Endothelial cell of umbilical vein (primary cell): ENCODE measurements at regions not wholly inside any gene's neighbourhood (a gene's known extent, or its start where the extent isn't known, plus 50 kb on each side); places are given as distances from the start of the nearest gene placed in this dataset.

Experiments
- BruUV-seq: library from RNA; stranded (reverse); fragments of 400-500 nt; replicated peaks from 2 replicates; lab custom pipeline; 2021; lab: Mats Ljungman, UMichigan
- CTCF ChIA-PET: fragments of 300-600, 350-600 bp; sonication (Branson Sonifier 250); formaldehyde crosslinking; loops from one replicate; lab custom pipeline; 2021; ENCODE audit warnings: antibody characterized with exemption, inconsistent platforms; lab: Charles Lee
- POLR2A ChIA-PET: fragments of 300-600, 350-600 bp; sonication (Branson Sonifier 250); formaldehyde crosslinking; loops from one replicate; lab custom pipeline; 2021; ENCODE audit warnings: antibody characterized with exemption, inconsistent platforms; lab: Charles Lee
- DNase-seq: peaks from one replicate; pipeline ENCODE4 v3.0.0-alpha.2; 2011; ENCODE audit warnings: low read depth, low spot score
- FAIRE-seq: peaks from 2 replicates; lab custom pipeline; 2011; peaks lifted over from hg19 to GRCh38; lab: Jason Lieb, UNC
- H2AFZ ChIP-seq: 2 replicates; pipeline ENCODE4 v1.6.0; 2012; ENCODE audit warnings: low read depth, low read length, control low read depth, inconsistent platforms
- H3K27ac ChIP-seq: 2 replicates; pipeline ENCODE4 v1.5.1; 2011; ENCODE audit warnings: low read depth, mild to moderate bottlenecking, control low read depth, low read length, moderate library complexity; ENCODE audit not compliant: insufficient read depth
- H3K27me3 ChIP-seq, 2 experiments: 2 replicates each; pipeline versions ENCODE4 v1.6.0 to v1.6.1; 2011; ENCODE audit warnings: low read length in 2 of 2, mixed read lengths in 1 of 2; ENCODE audit not compliant: control insufficient read depth in 2 of 2, insufficient read depth in 2 of 2
- H3K36me3 ChIP-seq, 2 experiments: 2 replicates in 1 of 2; 3 replicates in 1 of 2; pipeline ENCODE4 v1.5.1; 2011; ENCODE audit warnings: low read length in 2 of 2, mild to moderate bottlenecking in 1 of 2, moderate library complexity in 1 of 2; ENCODE audit not compliant: control insufficient read depth in 2 of 2, insufficient read depth in 2 of 2; ENCODE audit errors: extremely low read depth in 1 of 2
- H3K4me1 ChIP-seq: 3 replicates; pipeline ENCODE4 v1.5.1; 2011; ENCODE audit warnings: mild to moderate bottlenecking, low read length; ENCODE audit not compliant: control insufficient read depth, insufficient read depth; ENCODE audit errors: extremely low read depth
- H3K4me2 ChIP-seq: 2 replicates; pipeline ENCODE4 v1.6.1; 2011; ENCODE audit warnings: low read length, control low read depth, mixed read lengths; ENCODE audit not compliant: insufficient read depth
- H3K4me3 ChIP-seq, 3 experiments: fragments of 200-600 bp in 1 of 3; sonication (generic), shearing (Covaris generic) in 1 of 3; replicated peaks in 1 of 3; 2 replicates each; pipeline ENCODE4 v1.5.1; 2011 to 2016; ENCODE audit warnings: control low read depth in 3 of 3, low read length in 3 of 3, mild to moderate bottlenecking in 2 of 3, inconsistent platforms in 1 of 3, low read depth in 1 of 3, moderate library complexity in 1 of 3; ENCODE audit not compliant: insufficient read depth in 1 of 3
- H3K79me2 ChIP-seq: 2 replicates; pipeline ENCODE4 v1.6.0; 2012; ENCODE audit warnings: low read length, inconsistent platforms; ENCODE audit not compliant: control insufficient read depth, insufficient read depth
- H3K9ac ChIP-seq: replicated peaks from 2 replicates; pipeline ENCODE3; 2011; ENCODE audit warnings: low read length, control low read depth; ENCODE audit not compliant: insufficient read depth; ENCODE audit errors: extremely low read depth
- H3K9me1 ChIP-seq: replicated peaks from 3 replicates; pipeline ENCODE4 v1.6.0; 2011; ENCODE audit warnings: mild to moderate bottlenecking, low read length; ENCODE audit not compliant: control insufficient read depth, insufficient read depth; ENCODE audit errors: extremely low read depth
- H3K9me3 ChIP-seq: replicated peaks from 2 replicates; pipeline ENCODE4 v1.5.1; 2012; ENCODE audit warnings: low read length, inconsistent platforms; ENCODE audit not compliant: control insufficient read depth, insufficient read depth
- H4K20me1 ChIP-seq: replicated peaks from 2 replicates; pipeline ENCODE3; 2011; ENCODE audit warnings: mild to moderate bottlenecking, low read length; ENCODE audit not compliant: control insufficient read depth, insufficient read depth; ENCODE audit errors: extremely low read depth
- EZH2 ChIP-seq: IDR thresholded peaks from 2 replicates; pipeline ENCODE4 v1.6.1; 2012; ENCODE audit warnings: borderline replicate concordance, low read depth, mild to moderate bottlenecking, moderate library complexity, low read length, inconsistent platforms; ENCODE audit not compliant: severe bottlenecking
- FOS ChIP-seq: IDR thresholded peaks from 2 replicates; pipeline ENCODE4 v1.6.1; 2011; ENCODE audit warnings: mild to moderate bottlenecking, low read length, moderate library complexity, borderline replicate concordance; ENCODE audit not compliant: insufficient read depth
- GATA2 ChIP-seq: IDR thresholded peaks from 2 replicates; pipeline ENCODE4 v1.7.0; 2011; ENCODE audit warnings: low read depth, mild to moderate bottlenecking, moderate library complexity, mixed read lengths, low read length; ENCODE audit not compliant: insufficient read length, insufficient read depth
- JUN ChIP-seq: IDR thresholded peaks from 2 replicates; pipeline ENCODE4 v1.6.1; 2011; ENCODE audit warnings: borderline replicate concordance, low read depth; ENCODE audit not compliant: insufficient read length, insufficient read depth
- MAX ChIP-seq: IDR thresholded peaks from 2 replicates; pipeline ENCODE4 v1.6.1; 2011; ENCODE audit not compliant: insufficient read depth, insufficient read length
- MYC ChIP-seq: IDR thresholded peaks from one replicate; pipeline ENCODE4 v1.6.1; 2011; ENCODE audit warnings: mild to moderate bottlenecking, low read depth, low read length
- POLR2A ChIP-seq: IDR thresholded peaks from 2 replicates; pipeline ENCODE4 v1.6.1; 2012; ENCODE audit warnings: low read depth, mild to moderate bottlenecking, control low read depth, low read length
- POLR2AphosphoS5 ChIP-seq: IDR thresholded peaks from 2 replicates; pipeline ENCODE4 v1.6.1; 2012; ENCODE audit warnings: low read depth, mild to moderate bottlenecking, control low read depth, low read length, moderate library complexity; ENCODE audit not compliant: insufficient read depth
- dilution Hi-C: fragments of 300-500 bp; cut with MboI; formaldehyde crosslinking; loops from one replicate; pipeline ENCODE4 v1.15.0; 2019; ENCODE audit warnings: low sequenced_read_pairs; ENCODE audit not compliant: extremely low pct_ligation_motif_present
- intact Hi-C: fragments of 100-400 bp; cut with micrococcal nuclease; formaldehyde crosslinking; loops from one replicate; pipeline ENCODE4 v1.10.0; 2022
- TF ChIP-seq, protein P1 (sequence below), 2 donors: IDR thresholded peaks; 1 replicate in 1 of 2; 2 replicates in 1 of 2; pipeline ENCODE4 v1.5.1; 2011; ENCODE audit warnings: low read length in 2 of 2, mild to moderate bottlenecking in 2 of 2, moderate library complexity in 2 of 2, control low read depth in 1 of 2, inconsistent platforms in 1 of 2, low read depth in 1 of 2; ENCODE audit not compliant: insufficient read depth in 1 of 2; ENCODE audit errors: extremely low read depth in 1 of 2

DNA sequence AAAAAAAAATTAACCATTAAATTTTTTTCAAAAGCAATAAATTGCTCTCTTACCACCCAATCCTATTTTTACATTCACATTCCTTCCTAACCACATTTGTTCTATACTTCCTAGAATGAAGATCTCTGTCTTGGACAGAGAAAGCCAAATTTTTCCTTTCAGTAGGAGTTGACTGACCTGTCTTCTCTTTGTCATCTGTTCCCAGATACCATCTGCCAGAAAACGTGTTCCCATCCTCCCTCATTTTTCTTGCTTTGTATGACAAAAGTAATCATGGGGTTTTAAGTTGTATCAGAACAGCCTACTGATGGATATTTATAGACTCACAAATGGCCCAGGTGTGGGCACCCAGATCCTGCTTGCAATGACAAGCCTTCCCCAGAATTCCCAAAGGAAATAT lies 182.1 kb downstream of the CYP26B1 start:
- no peak overlapping the region for H3K9ac ChIP-seq
- TF ChIP-seq MYC (no peak), JUN (no peak), EZH2 (no peak), MAX (no peak), GATA2 (no peak), POLR2A (no peak), FOS (no peak), POLR2AphosphoS5 (no peak)
- TF ChIP-seq, protein P1, sequence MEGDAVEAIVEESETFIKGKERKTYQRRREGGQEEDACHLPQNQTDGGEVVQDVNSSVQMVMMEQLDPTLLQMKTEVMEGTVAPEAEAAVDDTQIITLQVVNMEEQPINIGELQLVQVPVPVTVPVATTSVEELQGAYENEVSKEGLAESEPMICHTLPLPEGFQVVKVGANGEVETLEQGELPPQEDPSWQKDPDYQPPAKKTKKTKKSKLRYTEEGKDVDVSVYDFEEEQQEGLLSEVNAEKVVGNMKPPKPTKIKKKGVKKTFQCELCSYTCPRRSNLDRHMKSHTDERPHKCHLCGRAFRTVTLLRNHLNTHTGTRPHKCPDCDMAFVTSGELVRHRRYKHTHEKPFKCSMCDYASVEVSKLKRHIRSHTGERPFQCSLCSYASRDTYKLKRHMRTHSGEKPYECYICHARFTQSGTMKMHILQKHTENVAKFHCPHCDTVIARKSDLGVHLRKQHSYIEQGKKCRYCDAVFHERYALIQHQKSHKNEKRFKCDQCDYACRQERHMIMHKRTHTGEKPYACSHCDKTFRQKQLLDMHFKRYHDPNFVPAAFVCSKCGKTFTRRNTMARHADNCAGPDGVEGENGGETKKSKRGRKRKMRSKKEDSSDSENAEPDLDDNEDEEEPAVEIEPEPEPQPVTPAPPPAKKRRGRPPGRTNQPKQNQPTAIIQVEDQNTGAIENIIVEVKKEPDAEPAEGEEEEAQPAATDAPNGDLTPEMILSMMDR (IDR thresholded peaks at IDR 0.05; ENCODE audit: extremely low read depth in 1 of 2, insufficient read depth in 1 of 2, low read depth in 1 of 2, low read length in 2 of 2): no peak
- H3K4me3 ChIP-seq: no peak overlapping the region
- ChIA-PET POLR2A (no interaction called here), CTCF (no interaction called here)
- no TSS peak for BruUV-seq
- H3K27me3 ChIP-seq: peaks cover 5 to 7% of the 10 kb centered on the region in 2 experiments
- H3K36me3 ChIP-seq: no peaks in the 10 kb centered on the region
- dilution Hi-C loops: no loop called here
- H3K4me2 ChIP-seq: no peak overlapping the region
- no peak overlapping the region for H2AFZ ChIP-seq
- no peaks in the 10 kb centered on the region for H3K79me2 ChIP-seq
- DNase-seq: no peak
- H3K27ac ChIP-seq: no peak overlapping the region
- H3K4me1 ChIP-seq: no peaks in the 10 kb centered on the region
- H3K9me1 ChIP-seq: no peaks in the 10 kb centered on the region
- no peaks in the 10 kb centered on the region for H3K9me3 ChIP-seq
- intact Hi-C loops: no loop called here
- FAIRE-seq: no peak
- H4K20me1 ChIP-seq: no peaks in the 10 kb centered on the region
